ENCODE measurements at regions not wholly inside any gene's neighbourhood (a gene's known extent, or its start where the extent isn't known, plus 50 kb on each side); places are given as distances from the start of the nearest gene placed in this dataset.
"Not testable (repeated sequence)": the region's sequence is repeated elsewhere in the genome, so short reads cannot be mapped to it uniquely, and the experiment has no call there.

GRCh38 chr1:120289601-120290074 is 113.3 kb upstream of the SEC22B start:
- TF ChIP-seq POLR2A (IDR thresholded peaks at IDR 0.05); EP300 (IDR thresholded peaks at IDR 0.05; ENCODE audit: low read depth); POLR2AphosphoS5 (IDR thresholded peaks at IDR 0.05): not testable (repeated sequence)
- TF ChIP-seq, protein P1, sequence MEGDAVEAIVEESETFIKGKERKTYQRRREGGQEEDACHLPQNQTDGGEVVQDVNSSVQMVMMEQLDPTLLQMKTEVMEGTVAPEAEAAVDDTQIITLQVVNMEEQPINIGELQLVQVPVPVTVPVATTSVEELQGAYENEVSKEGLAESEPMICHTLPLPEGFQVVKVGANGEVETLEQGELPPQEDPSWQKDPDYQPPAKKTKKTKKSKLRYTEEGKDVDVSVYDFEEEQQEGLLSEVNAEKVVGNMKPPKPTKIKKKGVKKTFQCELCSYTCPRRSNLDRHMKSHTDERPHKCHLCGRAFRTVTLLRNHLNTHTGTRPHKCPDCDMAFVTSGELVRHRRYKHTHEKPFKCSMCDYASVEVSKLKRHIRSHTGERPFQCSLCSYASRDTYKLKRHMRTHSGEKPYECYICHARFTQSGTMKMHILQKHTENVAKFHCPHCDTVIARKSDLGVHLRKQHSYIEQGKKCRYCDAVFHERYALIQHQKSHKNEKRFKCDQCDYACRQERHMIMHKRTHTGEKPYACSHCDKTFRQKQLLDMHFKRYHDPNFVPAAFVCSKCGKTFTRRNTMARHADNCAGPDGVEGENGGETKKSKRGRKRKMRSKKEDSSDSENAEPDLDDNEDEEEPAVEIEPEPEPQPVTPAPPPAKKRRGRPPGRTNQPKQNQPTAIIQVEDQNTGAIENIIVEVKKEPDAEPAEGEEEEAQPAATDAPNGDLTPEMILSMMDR (IDR thresholded peaks at IDR 0.05) = not testable (repeated sequence)
